ENCODE measurements at regions not wholly inside any gene's neighbourhood (a gene's known extent, or its start where the extent isn't known, plus 50 kb on each side); places are given as distances from the start of the nearest gene placed in this dataset.

GRCh38 chr17:13749166-13749890 is 147.6 kb upstream of the HS3ST3A1 start:
- TF ChIP-seq POLR2AphosphoS5 (IDR thresholded peaks at IDR 0.05; ENCODE audit: insufficient read depth, low read depth, low read length): no peak
- TF ChIP-seq CTCF (IDR thresholded peaks at IDR 0.05; ENCODE audit: extremely low read depth in 1 of 2, insufficient read depth in 1 of 2, low read depth in 1 of 2, low read length in 2 of 2): no peak
- no peak for TF ChIP-seq FOS (IDR thresholded peaks at IDR 0.05; ENCODE audit: borderline replicate concordance, insufficient read depth, low read length)
- no peak for TF ChIP-seq EZH2 (IDR thresholded peaks at IDR 0.05; ENCODE audit: borderline replicate concordance, low read depth, low read length, severe bottlenecking)
- TF ChIP-seq GATA2 (IDR thresholded peaks at IDR 0.05; ENCODE audit: insufficient read depth, insufficient read length, low read depth, low read length): no peak
- TF ChIP-seq POLR2A (IDR thresholded peaks at IDR 0.05; ENCODE audit: low read depth, low read length): no peak
- TF ChIP-seq MAX (IDR thresholded peaks at IDR 0.05; ENCODE audit: insufficient read depth, insufficient read length): no peak
- TF ChIP-seq JUN (IDR thresholded peaks at IDR 0.05; ENCODE audit: borderline replicate concordance, insufficient read depth, insufficient read length, low read depth): no peak

Measured in endothelial cell of umbilical vein (primary cell).